GM12874 (cell line): ENCODE measurements at regions not wholly inside any gene's neighbourhood (a gene's known extent, or its start where the extent isn't known, plus 50 kb on each side); places are given as distances from the start of the nearest gene placed in this dataset.

Experiments
- TF ChIP-seq, protein P1 (sequence below): IDR thresholded peaks from 2 replicates; pipeline ENCODE4 v1.5.1; 2011; ENCODE audit warnings: low read depth, mild to moderate bottlenecking, control low read depth, low read length, moderate library complexity; ENCODE audit not compliant: insufficient read depth

DNA sequence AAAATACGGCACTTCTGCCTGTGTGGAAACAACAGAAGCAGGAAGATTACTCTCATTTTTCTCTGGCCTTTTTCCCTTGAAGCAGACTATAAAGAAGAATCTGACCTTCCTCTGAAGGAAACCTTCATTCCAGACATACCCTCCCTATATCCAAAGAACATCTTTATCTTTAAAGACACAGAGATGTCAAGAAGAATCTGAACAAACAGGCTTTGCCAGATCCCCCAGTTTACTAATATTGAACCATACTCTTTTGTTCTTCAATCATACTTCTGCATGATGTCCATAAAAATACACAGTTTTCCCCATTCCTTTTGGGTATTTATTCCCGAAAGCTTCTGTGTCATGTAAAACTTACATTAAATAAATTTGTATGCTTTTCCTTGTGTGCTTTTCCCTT is 225.8 kb downstream of the MAT2B start:
- TF ChIP-seq, protein P1, sequence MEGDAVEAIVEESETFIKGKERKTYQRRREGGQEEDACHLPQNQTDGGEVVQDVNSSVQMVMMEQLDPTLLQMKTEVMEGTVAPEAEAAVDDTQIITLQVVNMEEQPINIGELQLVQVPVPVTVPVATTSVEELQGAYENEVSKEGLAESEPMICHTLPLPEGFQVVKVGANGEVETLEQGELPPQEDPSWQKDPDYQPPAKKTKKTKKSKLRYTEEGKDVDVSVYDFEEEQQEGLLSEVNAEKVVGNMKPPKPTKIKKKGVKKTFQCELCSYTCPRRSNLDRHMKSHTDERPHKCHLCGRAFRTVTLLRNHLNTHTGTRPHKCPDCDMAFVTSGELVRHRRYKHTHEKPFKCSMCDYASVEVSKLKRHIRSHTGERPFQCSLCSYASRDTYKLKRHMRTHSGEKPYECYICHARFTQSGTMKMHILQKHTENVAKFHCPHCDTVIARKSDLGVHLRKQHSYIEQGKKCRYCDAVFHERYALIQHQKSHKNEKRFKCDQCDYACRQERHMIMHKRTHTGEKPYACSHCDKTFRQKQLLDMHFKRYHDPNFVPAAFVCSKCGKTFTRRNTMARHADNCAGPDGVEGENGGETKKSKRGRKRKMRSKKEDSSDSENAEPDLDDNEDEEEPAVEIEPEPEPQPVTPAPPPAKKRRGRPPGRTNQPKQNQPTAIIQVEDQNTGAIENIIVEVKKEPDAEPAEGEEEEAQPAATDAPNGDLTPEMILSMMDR = no peak

- TF ChIP-seq, protein P1 = no peak
Observed at GRCh38 chr5:163735069-163735468, 229.7 kb downstream of the MAT2B start.

DNA sequence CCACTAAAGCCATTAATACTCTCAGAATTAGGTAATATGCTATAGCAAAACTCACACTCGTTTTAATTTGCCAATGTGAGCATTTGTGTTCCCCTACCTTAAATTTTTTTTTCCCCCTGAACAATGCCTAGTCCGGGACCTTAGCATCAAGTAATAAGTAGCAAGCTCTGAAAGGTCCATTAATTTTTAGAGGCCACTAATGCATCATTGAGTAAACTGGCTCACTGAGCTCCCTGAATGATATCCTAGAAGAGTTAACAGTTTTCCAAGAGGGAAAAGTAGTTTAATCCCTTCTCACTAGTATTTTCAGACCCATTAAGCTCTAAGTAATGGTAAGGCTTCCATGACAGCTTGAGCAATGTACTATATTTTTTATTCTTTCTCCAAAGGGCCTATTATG is 242.2 kb downstream of the MAT2B start:
- TF ChIP-seq, protein P1 = no peak

- TF ChIP-seq, protein P1 = no peak
Observed at GRCh38 chr5:163748934-163749333, 243.5 kb downstream of the MAT2B start.

- TF ChIP-seq, protein P1 = no peak
Observed at GRCh38 chr5:163755505-163755904, 250.1 kb downstream of the MAT2B start.

- TF ChIP-seq, protein P1 = no peak
Observed at GRCh38 chr5:163756170-163756569, 250.8 kb downstream of the MAT2B start.

GRCh38 chr5:163757344-163757743 is 251.9 kb downstream of the MAT2B start:
- TF ChIP-seq, protein P1 = no peak

DNA sequence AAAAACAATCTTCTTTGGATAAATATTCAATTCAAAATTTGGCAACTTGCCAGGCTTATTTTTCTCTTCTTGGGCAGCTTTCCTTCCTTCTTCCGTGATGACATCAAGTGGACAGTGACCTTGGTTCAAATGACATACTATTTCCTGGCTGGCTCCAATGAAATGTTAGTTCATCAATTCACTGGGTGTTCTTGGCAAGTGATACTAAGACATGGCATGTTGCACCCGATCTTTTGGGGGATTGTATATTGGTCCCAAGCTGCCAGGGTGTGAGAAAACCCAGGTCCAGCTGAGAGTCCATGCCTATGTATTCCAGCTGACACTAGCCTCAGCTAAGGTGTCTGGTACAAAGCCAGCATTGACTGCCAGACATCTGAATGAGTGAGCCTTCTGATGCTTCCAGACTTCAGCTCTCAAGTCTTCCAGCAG is 252.9 kb downstream of the MAT2B start:
- TF ChIP-seq, protein P1 = no peak
